ENCODE measurements at regions not wholly inside any gene's neighbourhood (a gene's known extent, or its start where the extent isn't known, plus 50 kb on each side); places are given as distances from the start of the nearest gene placed in this dataset.

DNA sequence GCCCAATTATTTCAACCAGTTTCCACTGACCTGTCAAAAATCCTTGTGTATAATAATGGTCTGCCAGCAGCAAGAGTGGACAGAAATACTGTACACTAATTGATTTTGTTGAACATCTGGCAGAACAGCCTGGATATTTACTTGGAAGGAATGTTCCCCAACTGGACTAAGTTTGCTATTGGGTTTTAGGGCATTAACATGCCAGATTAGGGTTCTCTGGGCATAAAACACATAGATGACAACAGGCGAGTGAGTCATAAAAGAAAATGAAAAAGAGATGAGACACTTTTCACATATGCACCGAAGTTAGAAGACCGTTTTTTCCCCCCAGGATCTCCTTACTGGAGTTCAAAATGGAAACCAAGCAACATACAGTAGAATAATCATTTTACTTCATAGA is 236.3 kb upstream of the NAV3 start (continued):
- TF ChIP-seq, protein P1, sequence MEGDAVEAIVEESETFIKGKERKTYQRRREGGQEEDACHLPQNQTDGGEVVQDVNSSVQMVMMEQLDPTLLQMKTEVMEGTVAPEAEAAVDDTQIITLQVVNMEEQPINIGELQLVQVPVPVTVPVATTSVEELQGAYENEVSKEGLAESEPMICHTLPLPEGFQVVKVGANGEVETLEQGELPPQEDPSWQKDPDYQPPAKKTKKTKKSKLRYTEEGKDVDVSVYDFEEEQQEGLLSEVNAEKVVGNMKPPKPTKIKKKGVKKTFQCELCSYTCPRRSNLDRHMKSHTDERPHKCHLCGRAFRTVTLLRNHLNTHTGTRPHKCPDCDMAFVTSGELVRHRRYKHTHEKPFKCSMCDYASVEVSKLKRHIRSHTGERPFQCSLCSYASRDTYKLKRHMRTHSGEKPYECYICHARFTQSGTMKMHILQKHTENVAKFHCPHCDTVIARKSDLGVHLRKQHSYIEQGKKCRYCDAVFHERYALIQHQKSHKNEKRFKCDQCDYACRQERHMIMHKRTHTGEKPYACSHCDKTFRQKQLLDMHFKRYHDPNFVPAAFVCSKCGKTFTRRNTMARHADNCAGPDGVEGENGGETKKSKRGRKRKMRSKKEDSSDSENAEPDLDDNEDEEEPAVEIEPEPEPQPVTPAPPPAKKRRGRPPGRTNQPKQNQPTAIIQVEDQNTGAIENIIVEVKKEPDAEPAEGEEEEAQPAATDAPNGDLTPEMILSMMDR (IDR thresholded peaks at IDR 0.05): no peak

DNA sequence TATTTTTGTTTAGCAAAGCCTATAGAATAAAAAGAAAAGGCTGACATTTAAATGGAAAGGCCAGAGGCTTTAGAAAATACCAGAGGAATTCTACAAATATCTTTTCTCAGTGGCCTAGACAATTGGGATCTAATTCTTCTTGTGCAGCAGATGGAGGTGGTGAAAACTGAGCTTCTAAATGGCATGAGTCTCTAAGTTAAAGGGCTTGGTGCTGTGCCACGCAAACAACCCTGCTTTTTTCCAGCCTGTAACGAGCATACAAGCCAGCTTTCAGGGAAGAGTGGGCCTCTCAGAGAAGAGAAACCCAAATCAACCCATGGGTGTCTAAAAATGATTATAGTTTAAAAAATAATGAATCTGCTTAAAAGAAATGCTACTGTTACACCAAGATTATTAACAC is 237.9 kb upstream of the NAV3 start:
- ChIA-PET POLR2A (no interaction called here), CTCF (no interaction called here)
- Histone ChIP-seq H3K9me3 (no peaks in the 10 kb centered on the region), H3F3A (replicated peaks; ENCODE audit: insufficient read depth) (peaks cover 7% of the 10 kb centered on the region), H3K4me3 (ENCODE audit: low read depth in 2 of 2, low read length in 1 of 2) (no peak overlapping the region), H3K4me2 (no peak overlapping the region), H3K36me3 (replicated peaks in 1 of 2; ENCODE audit: control insufficient read depth in 1 of 2, insufficient read depth in 2 of 2, low read length in 1 of 2) (no peaks in the 10 kb centered on the region), H3K4me1 (ENCODE audit: control insufficient read depth in 1 of 2, insufficient read depth in 2 of 2, low read depth in 1 of 2, low read length in 1 of 2) (no peaks in the 10 kb centered on the region; a peak in 1 of 4 replicates), H3K9ac (no peak overlapping the region; the same call in 1 of the 2 replicates), H4K20me1 (ENCODE audit: insufficient read depth) (no peaks in the 10 kb centered on the region), H3K9me2 (no peaks in the 10 kb centered on the region), H3K79me2 (ENCODE audit: insufficient read depth) (no peaks in the 10 kb centered on the region), H3K27ac (ENCODE audit: low read depth in 2 of 2, low read length in 1 of 2) (peak overlapping the region in 1 of 2 experiments; percentile 50; a peak in 1 of 4 replicates), H2AFZ (ENCODE audit: low read depth) (no peak overlapping the region), H3K27me3 (ENCODE audit: insufficient read depth) (no peaks in the 10 kb centered on the region)
- WGBS (ENCODE audit: low lambda C conversion rate): 58% methylated on average over 2 of the region's 2 CpGs
- TF ChIP-seq TEAD4 (IDR thresholded peaks at IDR 0.05; ENCODE audit: borderline replicate concordance, insufficient read depth) (no peak), NRF1 (IDR thresholded peaks at IDR 0.05; ENCODE audit: low read depth, low read length) (no peak), ELF1 (IDR thresholded peaks at IDR 0.05) (no peak), FOXJ3 (CRISPR knock-in tag; IDR thresholded peaks at IDR 0.05) (no peak), RFX5 (IDR thresholded peaks at IDR 0.05; ENCODE audit: low read length) (no peak), FOSL2 (IDR thresholded peaks at IDR 0.05; ENCODE audit: borderline replicate concordance, low read depth) (no peak), FOXM1 (IDR thresholded peaks at IDR 0.05; ENCODE audit: low read depth) (no peak), GABPA (IDR thresholded peaks at IDR 0.05; ENCODE audit: low read depth) (no peak), SIN3A (IDR thresholded peaks at IDR 0.05; ENCODE audit: borderline replicate concordance, low read depth, low read length) (no peak), RCOR1 (IDR thresholded peaks at IDR 0.05; ENCODE audit: low read length) (no peak), RXRA (IDR thresholded peaks at IDR 0.05; ENCODE audit: borderline replicate concordance, low read depth) (no peak), POLR2AphosphoS5 (IDR thresholded peaks at IDR 0.05; ENCODE audit: low read depth, low read length) (no peak), NFIC (IDR thresholded peaks at IDR 0.05; ENCODE audit: borderline replicate concordance) (no peak), TCF12 (IDR thresholded peaks at IDR 0.05) (no peak), MXI1 (IDR thresholded peaks at IDR 0.05; ENCODE audit: low read depth, low read length) (no peak)
- TF ChIP-seq, protein P2, sequence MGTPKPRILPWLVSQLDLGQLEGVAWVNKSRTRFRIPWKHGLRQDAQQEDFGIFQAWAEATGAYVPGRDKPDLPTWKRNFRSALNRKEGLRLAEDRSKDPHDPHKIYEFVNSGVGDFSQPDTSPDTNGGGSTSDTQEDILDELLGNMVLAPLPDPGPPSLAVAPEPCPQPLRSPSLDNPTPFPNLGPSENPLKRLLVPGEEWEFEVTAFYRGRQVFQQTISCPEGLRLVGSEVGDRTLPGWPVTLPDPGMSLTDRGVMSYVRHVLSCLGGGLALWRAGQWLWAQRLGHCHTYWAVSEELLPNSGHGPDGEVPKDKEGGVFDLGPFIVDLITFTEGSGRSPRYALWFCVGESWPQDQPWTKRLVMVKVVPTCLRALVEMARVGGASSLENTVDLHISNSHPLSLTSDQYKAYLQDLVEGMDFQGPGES (IDR thresholded peaks at IDR 0.05; ENCODE audit: low read depth, low read length): no peak
- TF ChIP-seq, protein P3, sequence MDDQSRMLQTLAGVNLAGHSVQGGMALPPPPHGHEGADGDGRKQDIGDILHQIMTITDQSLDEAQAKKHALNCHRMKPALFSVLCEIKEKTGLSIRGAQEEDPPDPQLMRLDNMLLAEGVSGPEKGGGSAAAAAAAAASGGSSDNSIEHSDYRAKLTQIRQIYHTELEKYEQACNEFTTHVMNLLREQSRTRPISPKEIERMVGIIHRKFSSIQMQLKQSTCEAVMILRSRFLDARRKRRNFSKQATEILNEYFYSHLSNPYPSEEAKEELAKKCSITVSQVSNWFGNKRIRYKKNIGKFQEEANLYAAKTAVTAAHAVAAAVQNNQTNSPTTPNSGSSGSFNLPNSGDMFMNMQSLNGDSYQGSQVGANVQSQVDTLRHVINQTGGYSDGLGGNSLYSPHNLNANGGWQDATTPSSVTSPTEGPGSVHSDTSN (IDR thresholded peaks at IDR 0.05): no peak
- TF ChIP-seq, protein P4, sequence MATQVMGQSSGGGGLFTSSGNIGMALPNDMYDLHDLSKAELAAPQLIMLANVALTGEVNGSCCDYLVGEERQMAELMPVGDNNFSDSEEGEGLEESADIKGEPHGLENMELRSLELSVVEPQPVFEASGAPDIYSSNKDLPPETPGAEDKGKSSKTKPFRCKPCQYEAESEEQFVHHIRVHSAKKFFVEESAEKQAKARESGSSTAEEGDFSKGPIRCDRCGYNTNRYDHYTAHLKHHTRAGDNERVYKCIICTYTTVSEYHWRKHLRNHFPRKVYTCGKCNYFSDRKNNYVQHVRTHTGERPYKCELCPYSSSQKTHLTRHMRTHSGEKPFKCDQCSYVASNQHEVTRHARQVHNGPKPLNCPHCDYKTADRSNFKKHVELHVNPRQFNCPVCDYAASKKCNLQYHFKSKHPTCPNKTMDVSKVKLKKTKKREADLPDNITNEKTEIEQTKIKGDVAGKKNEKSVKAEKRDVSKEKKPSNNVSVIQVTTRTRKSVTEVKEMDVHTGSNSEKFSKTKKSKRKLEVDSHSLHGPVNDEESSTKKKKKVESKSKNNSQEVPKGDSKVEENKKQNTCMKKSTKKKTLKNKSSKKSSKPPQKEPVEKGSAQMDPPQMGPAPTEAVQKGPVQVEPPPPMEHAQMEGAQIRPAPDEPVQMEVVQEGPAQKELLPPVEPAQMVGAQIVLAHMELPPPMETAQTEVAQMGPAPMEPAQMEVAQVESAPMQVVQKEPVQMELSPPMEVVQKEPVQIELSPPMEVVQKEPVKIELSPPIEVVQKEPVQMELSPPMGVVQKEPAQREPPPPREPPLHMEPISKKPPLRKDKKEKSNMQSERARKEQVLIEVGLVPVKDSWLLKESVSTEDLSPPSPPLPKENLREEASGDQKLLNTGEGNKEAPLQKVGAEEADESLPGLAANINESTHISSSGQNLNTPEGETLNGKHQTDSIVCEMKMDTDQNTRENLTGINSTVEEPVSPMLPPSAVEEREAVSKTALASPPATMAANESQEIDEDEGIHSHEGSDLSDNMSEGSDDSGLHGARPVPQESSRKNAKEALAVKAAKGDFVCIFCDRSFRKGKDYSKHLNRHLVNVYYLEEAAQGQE (IDR thresholded peaks at IDR 0.05; ENCODE audit: low read depth, low read length): no peak
- DNase-seq: no peak
